GM06990 (cell line): ENCODE measurements at regions not wholly inside any gene's neighbourhood (a gene's known extent, or its start where the extent isn't known, plus 50 kb on each side); places are given as distances from the start of the nearest gene placed in this dataset.

ENCODE experiments used
- DNase-seq: peaks from one replicate; pipeline ENCODE4 v3.0.0-alpha.2; 2011; ENCODE audit not compliant: insufficient read length; ENCODE audit errors: extremely low read depth
- H3K27me3 ChIP-seq: replicated peaks from 2 replicates; pipeline ENCODE4 v1.6.0; 2011; ENCODE audit warnings: low read length; ENCODE audit not compliant: control insufficient read depth, insufficient read depth
- H3K36me3 ChIP-seq: 2 replicates; pipeline ENCODE4 v1.5.1; 2011; ENCODE audit warnings: low read length; ENCODE audit not compliant: control insufficient read depth, insufficient read depth
- H3K4me3 ChIP-seq: replicated peaks from 2 replicates; pipeline ENCODE4 v1.5.1; 2011; ENCODE audit warnings: low read depth, mild to moderate bottlenecking, control low read depth, low read length
- CTCF ChIP-seq: IDR thresholded peaks from 2 replicates; pipeline ENCODE4 v1.5.1; 2011; ENCODE audit warnings: low read length, control low read depth, mild to moderate bottlenecking, inconsistent platforms; ENCODE audit not compliant: insufficient read depth, poor library complexity, severe bottlenecking

DNA sequence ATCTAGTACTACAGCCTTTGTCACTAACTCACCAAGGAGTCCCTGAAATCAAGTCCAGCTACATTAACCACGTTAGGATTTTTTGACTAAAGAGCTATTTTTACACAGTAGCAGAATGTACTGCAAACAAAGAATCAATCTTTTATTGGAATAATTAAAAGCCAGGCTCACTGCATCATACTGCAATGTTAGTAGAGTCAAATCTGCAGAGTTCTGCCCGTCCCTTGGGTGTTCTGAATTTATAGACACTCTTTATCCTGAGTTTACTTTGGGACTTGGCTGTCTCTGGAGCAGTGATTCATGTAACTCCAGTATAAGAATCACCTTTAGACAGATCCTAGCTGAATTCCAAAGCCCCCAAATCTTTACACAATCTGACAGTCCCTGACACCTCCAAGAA, 127.9 kb upstream of the THSD7B start:
- TF ChIP-seq CTCF = no peak
- Histone ChIP-seq H3K27me3 (no peaks in the 10 kb centered on the region), H3K4me3 (no peak overlapping the region), H3K36me3 (no peaks in the 10 kb centered on the region)
- no peak for DNase-seq

DNA sequence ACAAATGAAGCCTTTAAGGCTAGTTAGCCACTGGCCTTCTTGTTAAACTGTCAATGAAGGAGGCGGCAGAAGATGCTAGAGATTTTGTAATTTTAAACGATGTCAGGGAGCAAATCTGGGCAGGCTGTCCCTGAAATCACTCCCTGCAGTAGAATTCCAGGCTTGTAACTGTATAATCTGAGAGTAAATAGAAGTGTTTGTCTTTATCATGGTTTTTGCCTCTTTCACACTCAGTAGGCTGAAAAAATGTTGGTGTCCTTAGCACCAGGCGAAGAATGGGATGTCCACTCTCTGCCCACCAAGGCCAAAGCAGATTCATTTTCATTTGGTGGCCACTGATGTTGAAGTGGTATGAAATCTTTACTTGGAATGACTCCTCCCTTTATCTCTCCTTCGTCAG, 136.9 kb upstream of the THSD7B start:
- no peaks in the 10 kb centered on the region for H3K27me3 ChIP-seq
- no peak for DNase-seq
- no peak for TF ChIP-seq CTCF
- no peak overlapping the region for H3K4me3 ChIP-seq
- H3K36me3 ChIP-seq = no peaks in the 10 kb centered on the region

DNA sequence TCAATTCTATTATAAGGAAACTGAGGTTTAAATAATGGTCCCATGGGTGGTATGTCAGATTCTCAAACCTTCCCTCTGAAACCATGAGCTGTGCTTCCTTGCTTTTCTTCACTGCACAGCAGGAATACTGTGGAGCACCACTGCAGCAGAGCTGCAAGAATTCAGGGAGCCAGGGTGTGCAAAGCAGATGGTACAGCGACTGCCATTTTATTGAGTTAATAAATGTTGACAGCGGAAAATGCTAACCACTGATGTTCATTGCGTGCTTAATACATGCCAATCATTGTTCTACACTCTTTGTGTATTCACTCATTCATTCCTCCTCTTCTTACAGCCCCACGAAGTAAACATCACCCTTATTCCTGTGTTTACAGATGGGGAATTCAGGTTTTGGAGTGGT, 152.2 kb upstream of the THSD7B start:
- no peak overlapping the region for H3K4me3 ChIP-seq
- no peaks in the 10 kb centered on the region for H3K27me3 ChIP-seq
- no peak for TF ChIP-seq CTCF
- no peaks in the 10 kb centered on the region for H3K36me3 ChIP-seq
- no peak for DNase-seq

GRCh38 chr2:136612079-136612478, 153.3 kb upstream of the THSD7B start:
- no peak overlapping the region for H3K4me3 ChIP-seq
- no peaks in the 10 kb centered on the region for H3K36me3 ChIP-seq
- TF ChIP-seq CTCF = no peak
- H3K27me3 ChIP-seq = no peaks in the 10 kb centered on the region
- no peak for DNase-seq

DNA sequence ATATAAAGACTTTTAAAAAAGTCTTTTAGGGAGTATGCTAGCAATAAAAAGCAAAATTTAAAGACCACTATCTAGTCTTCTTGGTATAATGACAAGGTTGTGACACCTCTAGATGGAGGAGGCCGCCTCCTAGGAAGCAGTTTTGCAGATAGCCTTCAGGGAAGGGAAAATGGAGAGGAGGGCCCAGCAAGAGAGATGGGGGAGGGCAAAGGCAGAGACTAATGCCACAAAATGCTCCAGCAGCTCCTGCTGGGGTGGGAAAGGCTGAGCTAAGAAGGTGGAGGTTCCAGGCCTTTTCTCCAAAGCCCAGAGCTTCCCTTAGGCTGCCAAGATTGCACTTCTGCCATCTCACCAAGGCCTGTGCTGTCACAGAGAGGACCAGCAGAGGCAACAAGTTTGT, 153.9 kb upstream of the THSD7B start:
- Histone ChIP-seq H3K27me3 (no peaks in the 10 kb centered on the region; the same call in 1 of the 2 replicates), H3K4me3 (no peak overlapping the region), H3K36me3 (no peaks in the 10 kb centered on the region)
- no peak for DNase-seq
- TF ChIP-seq CTCF = no peak

- DNase-seq = no peak
- Histone ChIP-seq H3K36me3 (no peaks in the 10 kb centered on the region), H3K27me3 (no peaks in the 10 kb centered on the region), H3K4me3 (no peak overlapping the region)
- TF ChIP-seq CTCF = no peak
These were observed 182.6 kb upstream of the THSD7B start for GRCh38 chr2:136582628-136583205.
